ENCODE measurements at regions not wholly inside any gene's neighbourhood (a gene's known extent, or its start where the extent isn't known, plus 50 kb on each side); places are given as distances from the start of the nearest gene placed in this dataset.

DNA sequence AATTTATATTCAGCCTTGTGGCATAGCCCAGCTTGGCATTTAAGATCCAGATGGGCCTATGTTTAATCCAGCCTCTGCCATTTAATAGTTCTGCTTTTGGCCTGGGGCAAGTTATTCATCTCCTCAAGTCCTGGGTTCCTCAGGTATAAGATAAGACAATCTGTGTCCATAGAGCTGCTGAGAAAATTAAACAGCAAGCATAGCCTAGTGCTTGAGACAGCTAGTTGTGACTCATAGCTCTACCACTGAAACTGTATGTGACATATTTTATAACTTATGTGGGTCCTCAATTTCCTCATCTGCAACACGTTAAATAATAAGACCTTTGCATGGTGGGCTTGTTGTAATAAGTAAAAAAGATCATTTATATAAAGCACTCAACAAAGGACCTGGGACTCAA is 53.3 kb upstream of the ATP10B start:
- Histone ChIP-seq H2AFZ (ENCODE audit: control insufficient read depth, low read depth, low read length) (no peak overlapping the region), H3K9ac (ENCODE audit: control insufficient read depth, insufficient read depth, low read length) (no peak overlapping the region), H3K36me3 (ENCODE audit: control insufficient read depth in 2 of 2, insufficient read depth in 2 of 2, low read length in 1 of 2) (no peaks in the 10 kb centered on the region), H3K79me2 (ENCODE audit: control insufficient read depth, insufficient read depth, low read length) (no peaks in the 10 kb centered on the region), H3K4me1 (ENCODE audit: control insufficient read depth, insufficient read depth, low read length) (no peaks in the 10 kb centered on the region), H3K27ac (ENCODE audit: control insufficient read depth, insufficient read depth) (no peak overlapping the region), H3K9me3 (replicated peaks; ENCODE audit: control insufficient read depth, insufficient read depth, low read length) (no peaks in the 10 kb centered on the region), H3K4me2 (ENCODE audit: control insufficient read depth, insufficient read depth) (no peak overlapping the region), H4K20me1 (ENCODE audit: control insufficient read depth, insufficient read depth) (no peaks in the 10 kb centered on the region), H3K4me3 (no peak overlapping the region), H3K27me3 (replicated peaks in 1 of 2; ENCODE audit: control insufficient read depth in 2 of 2, insufficient read depth in 2 of 2, low read length in 1 of 2) (no peaks in the 10 kb centered on the region)
- 0% methylated on average over 1 of the region's 1 CpG for WGBS (ENCODE audit: insufficient coverage, insufficient replicate concordance, low lambda C conversion rate, missing lambda C conversion rate)
- DNase-seq (ENCODE audit: low read depth, low spot score) (no peak), ATAC-seq (peak; percentile 31; the same call in 1 of the 3 replicates), FAIRE-seq (no peak)
- ChIA-PET CTCF (no interaction called here), SMC1A (ENCODE audit: uncharacterized antibody, unreplicated experiment) (interaction anchor here (1.7 to 2.2 kb wide), 2 partner anchors 15 to 102 kb away, joined by 4 to 9 read pairs; no protein-coding TSS in a partner anchor), RAD21 (ENCODE audit: unreplicated experiment) (interaction anchor here (1.2 kb wide), 1 partner anchor 102 kb away, joined by 4 read pairs; no protein-coding TSS in a partner anchor), POLR2A (interaction anchor here (1.0 kb wide), 1 partner anchor 13 kb away, joined by 3 read pairs; no protein-coding TSS in a partner anchor)
- in situ Hi-C loops (cut with MboI) (no loop called here), intact Hi-C loops (cut with micrococcal nuclease; ENCODE audit: unreplicated experiment) (no loop called here)
- no peak for TF ChIP-seq ZNF622 (IDR thresholded peaks at IDR 0.05)
- no peak for TF ChIP-seq FOXM1 (IDR thresholded peaks at IDR 0.05; ENCODE audit: low read depth, low read length)
- BruUV-seq (replicated peaks), result no TSS peak

GRCh38 chr5:160904591-160904990 is 52.6 kb upstream of the ATP10B start:
- DNase-seq (ENCODE audit: low read depth, low spot score), result no peak
- RAD21 ChIA-PET (ENCODE audit: unreplicated experiment), result interaction anchor here (1.2 kb wide), 1 partner anchor 102 kb away, joined by 4 read pairs; no protein-coding TSS in a partner anchor
- Histone ChIP-seq H3K9me3 (replicated peaks; ENCODE audit: control insufficient read depth, insufficient read depth, low read length) (no peaks in the 10 kb centered on the region), H2AFZ (ENCODE audit: control insufficient read depth, low read depth, low read length) (no peak overlapping the region), H3K9ac (ENCODE audit: control insufficient read depth, insufficient read depth, low read length) (no peak overlapping the region), H3K4me3 (no peak overlapping the region), H3K36me3 (ENCODE audit: control insufficient read depth in 2 of 2, insufficient read depth in 2 of 2, low read length in 1 of 2) (no peaks in the 10 kb centered on the region), H3K79me2 (ENCODE audit: control insufficient read depth, insufficient read depth, low read length) (no peaks in the 10 kb centered on the region), H3K27ac (ENCODE audit: control insufficient read depth, insufficient read depth) (no peak overlapping the region), H3K4me2 (ENCODE audit: control insufficient read depth, insufficient read depth) (no peak overlapping the region), H3K4me1 (ENCODE audit: control insufficient read depth, insufficient read depth, low read length) (no peaks in the 10 kb centered on the region), H4K20me1 (ENCODE audit: control insufficient read depth, insufficient read depth) (no peaks in the 10 kb centered on the region), H3K27me3 (replicated peaks in 1 of 2; ENCODE audit: control insufficient read depth in 2 of 2, insufficient read depth in 2 of 2, low read length in 1 of 2) (no peaks in the 10 kb centered on the region)
- no peak for ATAC-seq
- intact Hi-C loops (cut with micrococcal nuclease; ENCODE audit: unreplicated experiment), result no loop called here
- no TSS peak for BruUV-seq (replicated peaks)
- FAIRE-seq, result no peak
- SMC1A ChIA-PET (ENCODE audit: uncharacterized antibody, unreplicated experiment), result interaction anchor here (1.7 to 2.2 kb wide), 2 partner anchors 14 to 101 kb away, joined by 4 to 9 read pairs; no protein-coding TSS in a partner anchor
- in situ Hi-C loops (cut with MboI), result no loop called here
- no peak for TF ChIP-seq RB1 (IDR thresholded peaks at IDR 0.05; ENCODE audit: borderline replicate concordance)
- TF ChIP-seq ASH2L (IDR thresholded peaks at IDR 0.05; ENCODE audit: borderline replicate concordance, low read depth), result no peak
- no peak for TF ChIP-seq SMAD1 (IDR thresholded peaks at IDR 0.05; ENCODE audit: low read depth, partially characterized antibody)
- no peak for TF ChIP-seq STAT1 (conservative IDR thresholded peaks at IDR 0.05)
- TF ChIP-seq TBL1XR1 (IDR thresholded peaks at IDR 0.05; ENCODE audit: low read depth, low read length), result no peak
- TF ChIP-seq SKIL (IDR thresholded peaks at IDR 0.05; ENCODE audit: low read depth, poor library complexity, severe bottlenecking), result no peak
- TF ChIP-seq, protein P1, sequence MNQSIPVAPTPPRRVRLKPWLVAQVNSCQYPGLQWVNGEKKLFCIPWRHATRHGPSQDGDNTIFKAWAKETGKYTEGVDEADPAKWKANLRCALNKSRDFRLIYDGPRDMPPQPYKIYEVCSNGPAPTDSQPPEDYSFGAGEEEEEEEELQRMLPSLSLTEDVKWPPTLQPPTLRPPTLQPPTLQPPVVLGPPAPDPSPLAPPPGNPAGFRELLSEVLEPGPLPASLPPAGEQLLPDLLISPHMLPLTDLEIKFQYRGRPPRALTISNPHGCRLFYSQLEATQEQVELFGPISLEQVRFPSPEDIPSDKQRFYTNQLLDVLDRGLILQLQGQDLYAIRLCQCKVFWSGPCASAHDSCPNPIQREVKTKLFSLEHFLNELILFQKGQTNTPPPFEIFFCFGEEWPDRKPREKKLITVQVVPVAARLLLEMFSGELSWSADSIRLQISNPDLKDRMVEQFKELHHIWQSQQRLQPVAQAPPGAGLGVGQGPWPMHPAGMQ (IDR thresholded peaks at IDR 0.05; ENCODE audit: borderline replicate concordance), result no peak
- no peak for TF ChIP-seq IRF4 (IDR thresholded peaks at IDR 0.05; ENCODE audit: low read depth, low read length)
- no peak for TF ChIP-seq ZZZ3 (IDR thresholded peaks at IDR 0.05; ENCODE audit: control insufficient read depth, insufficient read length, low read depth)
- TF ChIP-seq HDAC6 (IDR thresholded peaks at IDR 0.05; ENCODE audit: unreplicated experiment), result no peak
- WGBS (ENCODE audit: insufficient coverage, insufficient replicate concordance, low lambda C conversion rate, missing lambda C conversion rate), result 5% methylated on average over 3 of the region's 3 CpGs
- CTCF ChIA-PET, result no interaction called here
- POLR2A ChIA-PET, result interaction anchor here (1.0 kb wide), 1 partner anchor 13 kb away, joined by 3 read pairs; no protein-coding TSS in a partner anchor

Measured in GM12878 (cell line).